Daoy (cell line): ENCODE measurements at regions not wholly inside any gene's neighbourhood (a gene's known extent, or its start where the extent isn't known, plus 50 kb on each side); places are given as distances from the start of the nearest gene placed in this dataset.

Experiments
- DNase-seq: peaks from one replicate; pipeline ENCODE4 v3.0.0-alpha.2; 2015; ENCODE audit warnings: low read depth

GRCh38 chr9:2495221-2496005 is 126.2 kb upstream of the VLDLR start:
- no peak for DNase-seq

DNA sequence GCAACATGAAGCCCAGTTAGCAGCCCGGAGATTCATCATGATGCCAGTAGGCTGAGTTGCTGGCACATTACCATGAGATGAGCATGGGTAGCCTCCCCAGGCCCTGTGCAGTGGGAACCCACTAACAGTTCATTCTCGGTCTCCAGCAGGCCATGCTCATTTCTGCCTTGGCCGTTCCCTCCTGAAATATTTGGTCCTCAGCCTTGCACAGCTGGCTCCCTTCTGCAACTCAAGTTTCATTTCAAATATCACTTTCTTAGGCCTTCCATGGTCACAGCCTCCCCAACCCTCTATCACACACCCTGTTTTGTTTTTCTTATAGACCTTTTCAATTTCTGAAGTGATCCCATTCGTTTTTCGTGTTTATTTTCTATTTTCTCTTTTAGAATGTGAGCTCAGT is 125.4 kb upstream of the VLDLR start:
- no peak for DNase-seq

DNA sequence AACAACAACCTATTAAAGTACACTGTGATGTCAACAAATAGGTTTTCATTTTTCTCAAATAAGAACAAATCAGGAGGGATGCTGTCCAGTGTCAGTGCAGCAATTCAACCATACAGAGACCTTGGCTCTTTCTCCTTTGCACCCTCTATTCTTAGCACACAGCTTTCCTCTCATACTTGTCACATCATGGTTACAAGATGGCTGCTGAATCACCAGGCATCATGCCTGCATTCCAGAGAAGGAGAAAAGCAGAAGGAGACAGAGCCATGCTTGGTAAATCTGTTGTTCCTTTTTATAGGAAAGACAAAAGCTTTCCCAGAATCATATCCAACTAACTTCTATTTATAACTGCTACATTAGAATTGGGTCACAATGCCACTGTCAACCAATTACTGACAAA is 124.7 kb upstream of the VLDLR start:
- no peak for DNase-seq

GRCh38 chr9:2497666-2498400 is 123.8 kb upstream of the VLDLR start:
- no peak for DNase-seq

DNA sequence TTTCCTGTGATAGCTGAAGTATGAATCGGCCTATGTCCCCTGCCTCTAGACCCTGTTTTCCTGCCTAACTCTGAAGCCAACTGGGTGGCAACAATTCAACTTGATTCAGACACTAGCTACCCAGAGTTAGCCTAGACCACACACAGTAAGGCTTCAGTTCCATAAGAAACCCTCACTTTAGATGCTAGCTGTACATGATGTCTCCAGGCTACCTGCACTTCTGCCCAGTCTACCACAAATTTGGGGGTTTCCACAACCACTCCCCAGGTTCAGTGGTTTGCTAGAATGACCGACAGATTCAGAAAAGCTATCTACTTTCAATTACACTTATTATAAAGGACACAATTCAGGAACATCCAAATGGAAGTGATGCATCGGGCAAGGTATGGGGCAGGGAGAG is 119.4 kb upstream of the VLDLR start:
- no peak for DNase-seq

DNA sequence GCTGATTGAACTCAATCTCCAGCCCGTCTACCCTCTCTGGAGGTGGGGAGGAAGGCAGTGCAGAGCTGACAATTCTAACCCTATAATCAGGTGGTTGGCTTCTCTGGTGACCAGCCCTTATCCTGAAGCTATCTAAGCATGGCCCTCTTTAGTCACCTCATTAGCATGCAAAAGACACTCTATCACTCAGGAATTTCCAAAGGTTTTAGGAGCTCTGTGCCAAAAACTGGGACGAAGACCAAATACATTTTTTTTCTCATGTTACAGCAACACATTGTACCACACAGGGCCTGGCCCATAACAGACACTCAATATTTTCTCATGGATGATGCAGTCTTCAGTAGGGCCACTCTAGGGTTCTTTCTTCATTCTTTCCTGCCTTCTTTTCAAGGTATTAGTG is 118.8 kb upstream of the VLDLR start:
- DNase-seq = peak; percentile 74

DNA sequence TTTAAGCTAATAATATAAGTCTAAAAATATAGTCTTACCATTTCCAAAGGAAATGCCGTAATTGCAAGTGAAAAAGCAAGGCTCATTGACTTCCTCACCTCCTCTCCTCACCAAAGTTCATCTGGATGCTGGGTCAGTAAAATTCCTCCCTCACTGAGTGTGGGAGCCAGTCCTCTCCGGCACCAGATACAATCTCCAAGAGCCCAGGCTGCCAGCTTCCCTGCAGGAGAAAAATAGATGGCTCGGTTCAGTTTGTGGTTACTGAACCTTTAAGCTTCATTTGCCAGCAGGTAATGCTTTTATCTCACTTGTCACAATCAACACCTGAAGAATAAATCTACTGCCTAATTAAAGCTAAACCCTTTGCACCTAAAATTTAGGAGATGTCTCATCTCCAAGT is 115.3 kb upstream of the VLDLR start:
- DNase-seq = no peak

GRCh38 chr9:2523591-2523990 is 98.0 kb upstream of the VLDLR start:
- no peak for DNase-seq

DNA sequence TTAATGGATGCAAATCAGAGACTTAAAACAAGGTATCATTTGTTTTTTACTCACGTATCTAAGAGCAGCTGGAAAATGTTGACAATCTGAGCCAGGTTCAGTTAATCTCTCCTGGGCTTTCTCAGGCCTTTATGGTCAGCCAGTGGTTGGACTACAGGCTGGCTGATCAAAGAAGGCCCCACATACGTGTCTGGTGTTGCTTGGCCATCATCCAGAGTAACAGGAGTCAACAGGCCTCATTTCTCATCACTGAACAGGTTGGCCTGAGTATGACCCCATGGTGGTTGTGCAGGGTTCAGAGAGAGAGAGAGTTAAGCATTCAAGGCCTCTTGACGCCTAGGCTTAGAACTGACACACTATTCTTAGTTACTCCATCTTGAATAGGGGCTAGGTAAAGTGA is 97.0 kb upstream of the VLDLR start:
- no peak for DNase-seq

GRCh38 chr9:2525147-2525546 is 96.4 kb upstream of the VLDLR start:
- DNase-seq = no peak

DNA sequence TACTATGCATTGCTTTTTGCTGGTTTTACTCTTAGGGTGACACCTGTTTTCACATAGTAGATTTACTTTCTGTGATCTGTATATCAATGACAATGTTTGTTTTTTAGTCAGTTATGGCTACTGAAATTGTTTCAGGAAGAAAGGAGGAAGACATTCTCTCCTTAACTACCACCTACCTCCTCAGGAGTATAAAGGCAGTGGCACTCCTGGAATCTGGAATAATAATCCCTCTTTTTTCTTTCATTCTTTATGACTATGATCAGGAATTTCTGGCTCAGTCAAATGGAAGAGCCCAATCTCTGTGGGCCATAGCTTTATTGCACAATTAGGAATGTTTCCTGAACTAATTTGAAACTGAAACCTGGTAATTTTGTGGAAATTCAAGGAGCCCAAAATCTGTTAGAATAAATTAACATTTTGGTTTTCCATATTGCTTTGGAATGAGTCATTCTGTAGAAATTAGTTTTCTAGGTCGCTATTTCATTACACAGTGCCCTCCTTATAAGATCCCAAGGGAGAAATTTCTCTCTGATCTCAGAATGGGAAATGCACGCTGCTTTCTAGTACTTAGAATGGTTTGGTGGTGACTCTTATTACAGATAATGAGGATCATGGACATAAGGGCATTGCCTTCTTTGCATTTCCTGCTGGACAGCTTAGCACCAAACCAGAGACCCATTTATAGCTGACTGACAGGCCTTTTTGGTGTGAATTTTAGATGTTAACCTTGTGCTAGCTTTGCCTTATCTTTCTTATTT is 95.3 kb upstream of the VLDLR start:
- no peak for DNase-seq

GRCh38 chr9:2531481-2531880 is 90.1 kb upstream of the VLDLR start:
- no peak for DNase-seq

DNA sequence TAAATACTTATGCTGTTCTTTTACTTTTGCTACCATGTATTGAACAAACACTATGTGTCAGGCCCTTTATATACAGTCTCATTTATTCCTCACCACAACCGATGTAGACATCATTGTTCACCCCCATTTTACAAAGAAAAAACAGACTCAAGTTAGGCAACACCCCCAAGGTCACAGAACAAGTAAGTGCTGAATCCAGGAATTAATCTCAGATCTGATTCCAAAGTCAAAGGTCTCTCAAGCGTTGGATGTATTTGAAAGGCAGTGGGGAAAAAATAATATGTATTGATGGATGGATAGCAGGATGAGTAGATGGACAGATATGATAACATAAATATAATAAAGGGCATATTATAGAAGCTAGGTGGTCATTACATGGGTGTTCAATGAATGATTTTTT is 85.1 kb upstream of the VLDLR start:
- no peak for DNase-seq

DNA sequence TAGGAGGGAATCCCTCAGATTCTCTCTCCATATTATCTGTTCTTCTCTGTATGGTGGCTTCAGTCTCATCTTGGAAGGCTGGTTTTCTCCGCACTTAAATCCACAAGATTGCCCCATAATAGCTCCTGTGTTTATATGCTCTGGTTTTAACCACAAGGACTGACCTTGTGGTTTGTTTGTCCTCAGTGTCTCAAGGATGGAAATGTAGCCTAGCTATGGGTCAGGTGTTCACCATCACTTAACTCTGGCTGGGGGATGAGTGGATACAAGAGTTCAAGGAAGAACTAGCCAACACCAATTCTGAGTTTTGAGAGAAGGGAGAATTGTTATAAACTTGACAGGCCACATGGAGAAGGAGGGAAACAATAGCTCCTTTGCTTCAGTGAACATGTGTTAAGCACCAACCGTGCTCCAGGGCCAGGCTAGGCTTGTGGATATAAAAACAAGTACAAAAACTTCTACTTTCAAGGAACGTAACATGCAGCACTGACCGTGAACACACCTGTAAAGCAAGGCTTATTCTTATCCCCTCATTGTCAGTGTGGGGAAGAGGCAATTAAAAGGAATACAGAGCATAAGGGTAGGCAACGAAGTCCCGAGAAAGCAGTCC is 75.6 kb upstream of the VLDLR start:
- no peak for DNase-seq

DNA sequence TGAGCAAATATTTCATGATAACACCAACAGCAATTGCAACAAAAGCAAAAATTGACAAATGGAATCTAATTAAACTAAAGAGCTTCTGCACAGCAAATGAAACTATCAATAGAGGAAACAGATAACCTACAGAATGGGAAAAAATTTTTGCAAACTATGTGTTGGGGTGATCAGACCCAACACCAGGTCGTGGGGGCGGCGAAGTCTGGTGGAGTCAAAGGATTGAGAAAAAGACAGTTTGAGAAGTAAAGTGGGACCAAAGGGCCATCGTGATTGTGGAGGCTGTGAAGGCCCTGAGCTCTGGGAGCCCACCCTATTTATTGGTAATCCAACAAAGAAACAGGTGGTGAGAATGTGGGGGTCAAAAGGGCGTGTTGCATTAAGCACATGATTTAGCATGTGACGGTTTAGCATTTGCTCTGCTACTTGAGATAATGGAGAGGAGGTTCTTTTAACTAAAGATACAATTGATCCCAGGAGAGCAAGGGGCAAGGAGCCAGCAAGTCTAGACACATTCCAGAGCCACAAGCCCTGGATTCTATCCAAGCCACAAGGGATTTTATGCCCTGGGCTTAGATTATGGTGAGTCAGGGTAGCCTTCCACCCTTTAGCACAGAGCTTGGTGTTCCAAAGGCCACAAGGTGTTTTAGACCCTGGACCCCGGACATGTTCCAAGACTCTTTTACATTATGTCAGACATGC is 65.5 kb upstream of the VLDLR start:
- DNase-seq = peak; percentile 56

- no peak for DNase-seq
Observed at GRCh38 chr9:2557693-2558092, 63.9 kb upstream of the VLDLR start.

DNA sequence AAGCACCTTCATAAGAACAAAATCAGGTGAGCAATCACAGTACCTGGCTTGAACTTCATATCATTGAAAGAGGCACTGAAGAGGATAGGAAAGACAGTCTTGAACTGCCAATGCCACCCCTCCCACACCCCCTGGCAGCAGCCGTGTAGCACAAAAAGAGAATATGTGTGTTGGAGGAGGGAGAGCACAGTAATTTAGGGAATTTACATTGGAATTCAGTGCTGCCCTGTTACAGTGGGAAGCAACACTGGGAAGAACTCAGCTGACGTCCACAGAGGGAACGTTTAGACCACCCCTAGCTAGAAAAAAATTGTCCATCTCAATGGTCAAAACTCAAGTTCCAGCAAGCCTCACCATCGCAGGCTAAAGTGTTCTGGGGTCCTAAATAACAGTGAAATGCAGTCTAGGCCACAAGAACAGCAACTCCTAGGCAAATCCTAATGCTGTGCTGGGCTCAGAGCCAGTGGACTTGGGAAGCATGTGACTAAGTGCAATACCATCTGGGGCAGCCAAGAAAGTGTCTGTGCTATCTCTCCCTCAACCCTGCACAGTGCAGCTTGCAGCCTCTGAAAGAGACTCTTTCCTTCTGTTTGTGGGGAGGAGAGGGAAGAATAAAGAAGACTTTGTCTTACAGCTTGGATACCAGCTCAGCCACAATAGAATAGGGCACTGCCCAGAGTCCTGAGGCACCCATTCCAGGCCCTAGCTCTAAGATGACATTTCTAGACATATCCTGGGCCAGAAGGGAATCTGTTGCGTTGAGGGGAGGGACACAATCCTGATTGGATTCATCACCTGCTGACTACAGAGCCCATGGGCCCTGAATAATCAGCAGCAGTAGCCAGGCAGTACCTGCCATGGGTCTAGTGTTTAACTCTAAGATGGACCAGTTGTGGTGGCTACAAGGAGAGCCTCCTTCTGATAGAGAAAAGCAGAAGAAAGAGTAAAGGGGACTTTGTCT is 62.1 kb upstream of the VLDLR start:
- peak; percentile 92 for DNase-seq

- no peak for DNase-seq
Observed at GRCh38 chr9:2560180-2560579, 61.4 kb upstream of the VLDLR start.

DNA sequence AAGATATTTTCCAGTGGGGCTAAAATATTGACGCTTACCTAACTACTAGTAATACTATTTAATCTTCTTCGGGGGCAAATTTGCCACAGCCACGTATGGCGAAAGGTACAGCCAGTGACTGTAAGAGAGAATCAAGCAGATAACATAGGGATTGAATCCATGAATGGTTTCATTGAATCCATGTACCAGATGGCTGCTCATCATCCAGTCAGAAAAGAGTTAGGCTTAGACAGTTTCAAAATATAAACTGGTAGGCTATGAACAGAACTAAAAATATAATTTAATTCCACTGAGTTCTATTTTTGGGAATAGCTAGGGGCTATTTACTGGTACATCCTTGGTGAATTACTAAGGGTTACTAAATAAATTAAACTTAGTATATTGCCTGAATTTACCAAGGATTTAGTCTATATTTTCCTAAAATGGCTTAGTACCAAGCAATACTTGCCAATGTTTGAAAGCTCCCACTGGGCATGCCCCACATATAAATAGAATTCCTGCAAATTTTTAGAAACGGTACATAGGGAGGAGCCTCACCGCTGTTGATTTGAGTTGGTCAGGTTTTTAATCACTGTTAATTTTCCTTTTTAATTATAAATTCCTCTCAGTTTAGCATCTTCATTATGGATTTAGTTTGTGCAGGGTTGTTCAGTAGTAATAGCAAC is 55.8 kb upstream of the VLDLR start:
- no peak for DNase-seq

GRCh38 chr9:2567922-2568321 is 53.7 kb upstream of the VLDLR start:
- DNase-seq = peak; percentile 23
